ENCODE measurements at regions not wholly inside any gene's neighbourhood (a gene's known extent, or its start where the extent isn't known, plus 50 kb on each side); places are given as distances from the start of the nearest gene placed in this dataset.

DNA sequence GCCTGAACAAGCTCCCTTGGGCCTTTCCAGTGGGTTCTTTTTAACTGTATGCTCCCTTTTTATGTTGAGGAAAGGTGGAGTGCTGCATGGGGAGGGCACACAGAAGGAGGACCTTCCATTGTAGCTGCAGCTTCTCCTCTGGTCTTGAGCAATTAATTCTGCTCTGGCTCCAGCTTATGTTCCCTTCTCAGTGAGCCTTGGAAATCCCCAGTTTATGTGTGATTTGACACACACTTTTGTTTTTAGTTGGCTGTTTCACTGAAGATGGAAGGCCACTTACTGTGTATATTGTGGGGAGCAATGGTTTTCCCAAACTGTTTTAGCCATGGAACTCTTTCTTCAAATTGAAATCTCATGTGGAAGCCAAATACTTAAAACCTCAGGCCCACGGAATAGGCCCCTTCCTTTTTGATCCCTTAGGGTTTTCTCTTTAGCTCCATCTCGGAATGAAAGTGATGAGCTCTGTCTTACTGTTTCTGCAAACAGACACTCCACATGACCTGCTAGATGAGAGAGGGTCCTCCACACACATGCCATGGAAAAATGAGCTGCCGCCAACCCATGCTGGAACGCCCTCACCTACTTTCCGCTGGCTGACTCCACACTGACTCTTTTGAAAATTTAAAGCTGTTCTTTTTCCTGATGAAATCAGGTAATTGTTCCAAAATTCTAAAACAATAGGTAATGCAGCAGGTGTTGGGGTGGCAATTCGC is 280.9 kb upstream of the SIX2 start:
- intact Hi-C loops (cut with micrococcal nuclease), result no loop called here
- POLR2A ChIA-PET, result no interaction called here

DNA sequence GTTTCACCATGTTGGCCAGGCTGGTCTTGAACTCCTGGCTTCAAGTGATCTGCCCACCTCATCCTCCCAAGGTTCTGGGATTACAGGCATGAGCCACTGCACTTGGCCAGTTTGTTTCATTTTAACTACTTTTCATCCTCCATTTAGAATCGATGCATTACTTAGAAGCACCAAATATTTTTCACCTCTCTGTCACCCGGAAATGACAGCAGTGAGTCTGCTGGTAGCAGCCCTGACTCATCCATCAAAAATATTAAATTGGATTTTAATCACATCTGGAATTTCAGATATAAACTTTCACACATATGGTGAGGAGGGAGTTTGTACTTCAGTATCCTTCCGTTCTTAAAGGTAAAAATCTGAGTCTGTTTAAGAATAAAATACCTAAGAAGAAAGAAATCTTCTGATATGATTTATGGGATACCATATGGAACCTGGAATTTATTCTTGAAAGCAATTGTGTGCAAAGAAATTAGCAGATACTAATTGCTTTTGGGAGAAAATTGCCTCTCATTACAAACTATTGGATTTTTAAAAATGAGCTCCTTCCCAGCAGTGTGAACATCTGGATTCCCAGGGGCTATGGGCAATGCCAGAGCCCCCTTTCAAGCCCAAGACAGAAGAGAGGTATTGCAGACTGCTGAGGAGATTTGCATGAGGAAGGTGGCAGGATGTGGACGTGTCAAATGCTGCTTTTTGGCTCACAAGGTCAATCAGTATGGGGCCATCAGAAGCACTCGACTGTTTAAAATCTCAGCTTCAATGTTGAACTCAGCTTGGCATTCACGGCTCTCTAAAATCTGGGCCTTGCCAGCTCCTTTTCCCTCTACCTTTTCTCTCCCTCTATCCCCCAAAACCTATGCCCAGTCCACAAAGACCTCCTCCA is 279.5 kb upstream of the SIX2 start:
- Mint-ChIP-seq H3K27me3 (peaks cover 6% of the 10 kb centered on the region), H3K27ac (no peak overlapping the region), H3K4me3 (no peak overlapping the region), H3K36me3 (ENCODE audit: low read depth) (no peaks in the 10 kb centered on the region), H3K4me1 (no peaks in the 10 kb centered on the region), H3K9me3 (no peaks in the 10 kb centered on the region)
- CTCF ChIA-PET, result no interaction called here
- TF ChIP-seq, protein P1, sequence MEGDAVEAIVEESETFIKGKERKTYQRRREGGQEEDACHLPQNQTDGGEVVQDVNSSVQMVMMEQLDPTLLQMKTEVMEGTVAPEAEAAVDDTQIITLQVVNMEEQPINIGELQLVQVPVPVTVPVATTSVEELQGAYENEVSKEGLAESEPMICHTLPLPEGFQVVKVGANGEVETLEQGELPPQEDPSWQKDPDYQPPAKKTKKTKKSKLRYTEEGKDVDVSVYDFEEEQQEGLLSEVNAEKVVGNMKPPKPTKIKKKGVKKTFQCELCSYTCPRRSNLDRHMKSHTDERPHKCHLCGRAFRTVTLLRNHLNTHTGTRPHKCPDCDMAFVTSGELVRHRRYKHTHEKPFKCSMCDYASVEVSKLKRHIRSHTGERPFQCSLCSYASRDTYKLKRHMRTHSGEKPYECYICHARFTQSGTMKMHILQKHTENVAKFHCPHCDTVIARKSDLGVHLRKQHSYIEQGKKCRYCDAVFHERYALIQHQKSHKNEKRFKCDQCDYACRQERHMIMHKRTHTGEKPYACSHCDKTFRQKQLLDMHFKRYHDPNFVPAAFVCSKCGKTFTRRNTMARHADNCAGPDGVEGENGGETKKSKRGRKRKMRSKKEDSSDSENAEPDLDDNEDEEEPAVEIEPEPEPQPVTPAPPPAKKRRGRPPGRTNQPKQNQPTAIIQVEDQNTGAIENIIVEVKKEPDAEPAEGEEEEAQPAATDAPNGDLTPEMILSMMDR (IDR thresholded peaks at IDR 0.05), result no peak
- DNase-seq (no peak), ATAC-seq (ENCODE audit: low read depth) (no peak)
- POLR2A ChIA-PET, result no interaction called here
- intact Hi-C loops (cut with micrococcal nuclease), result no loop called here

More for the DNA sequence above, 280.9 kb upstream of the SIX2 start:
- H3K9me3 Mint-ChIP-seq, result no peaks in the 10 kb centered on the region
- CTCF ChIA-PET, result no interaction called here
- DNase-seq (no peak), ATAC-seq (ENCODE audit: low read depth) (no peak)
- H3K36me3 Mint-ChIP-seq (ENCODE audit: low read depth), result no peaks in the 10 kb centered on the region
- peaks cover 6% of the 10 kb centered on the region for H3K27me3 Mint-ChIP-seq
- H3K4me3 Mint-ChIP-seq, result no peak overlapping the region
- H3K4me1 Mint-ChIP-seq, result no peaks in the 10 kb centered on the region
- H3K27ac Mint-ChIP-seq, result no peak overlapping the region
- TF ChIP-seq, protein P1 (IDR thresholded peaks at IDR 0.05), result no peak

DNA sequence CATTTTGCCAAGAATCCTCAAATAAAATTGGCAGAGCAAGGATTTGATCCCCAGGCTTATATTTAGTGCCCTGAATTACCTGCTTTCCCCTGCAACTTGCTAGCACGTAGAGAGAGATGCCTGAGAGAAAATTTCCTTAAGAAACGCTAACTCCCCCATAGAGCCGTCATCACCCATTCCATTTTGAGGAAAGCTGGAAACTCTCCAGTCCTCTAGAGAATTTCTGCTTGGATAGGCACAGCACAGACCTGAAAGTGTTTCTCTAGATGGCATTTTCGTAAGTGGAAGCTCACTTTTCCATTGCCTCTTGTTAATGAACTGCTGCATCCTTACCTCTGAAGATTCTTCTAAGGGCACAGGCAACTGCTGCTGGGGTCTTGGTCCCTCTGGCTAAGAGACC is 277.8 kb upstream of the SIX2 start:
- Mint-ChIP-seq H3K9me3 (no peaks in the 10 kb centered on the region), H3K36me3 (ENCODE audit: low read depth) (no peaks in the 10 kb centered on the region), H3K27ac (no peak overlapping the region), H3K4me1 (no peaks in the 10 kb centered on the region), H3K27me3 (peaks cover 6% of the 10 kb centered on the region), H3K4me3 (no peak overlapping the region)
- TF ChIP-seq, protein P1 (IDR thresholded peaks at IDR 0.05), result no peak
- DNase-seq (no peak), ATAC-seq (ENCODE audit: low read depth) (no peak)
- ChIA-PET CTCF (no interaction called here), POLR2A (no interaction called here)
- intact Hi-C loops (cut with micrococcal nuclease), result no loop called here

DNA sequence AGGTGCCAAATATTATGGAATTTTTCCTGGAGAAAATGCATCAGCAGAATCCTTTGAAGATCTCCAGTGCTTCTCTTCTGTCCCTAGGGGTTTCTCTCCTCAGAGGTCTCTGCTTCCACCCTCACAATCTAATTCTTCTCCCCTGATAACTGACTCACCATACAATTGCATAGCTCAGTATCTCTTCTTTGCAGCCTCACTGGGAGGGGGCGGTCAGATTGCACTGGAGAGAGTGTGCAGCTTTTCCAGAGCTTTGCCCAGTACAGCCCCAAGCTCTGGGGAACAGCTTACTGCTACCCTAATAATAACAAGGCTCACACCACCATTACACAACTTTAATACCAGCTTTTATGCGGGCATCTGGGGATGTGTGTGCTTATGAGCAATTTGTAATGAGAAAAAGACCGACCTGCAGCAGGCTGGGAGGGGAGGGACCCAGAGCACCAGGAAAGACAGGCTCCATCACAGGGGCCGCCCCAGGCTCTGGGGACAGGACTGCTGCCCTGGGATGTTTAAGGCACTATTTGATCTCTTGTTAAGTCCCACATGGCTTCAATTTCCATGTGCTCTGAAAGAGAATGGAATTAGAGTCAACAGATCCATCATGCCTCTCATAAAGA is 276.6 kb upstream of the SIX2 start:
- DNase-seq (no peak), ATAC-seq (ENCODE audit: low read depth) (no peak)
- intact Hi-C loops (cut with micrococcal nuclease), result no loop called here
- no peaks in the 10 kb centered on the region for H3K9me3 Mint-ChIP-seq
- CTCF ChIA-PET, result no interaction called here
- H3K4me3 Mint-ChIP-seq, result no peak overlapping the region
- no peaks in the 10 kb centered on the region for H3K36me3 Mint-ChIP-seq (ENCODE audit: low read depth)
- TF ChIP-seq, protein P1 (IDR thresholded peaks at IDR 0.05), result no peak
- H3K4me1 Mint-ChIP-seq, result no peaks in the 10 kb centered on the region
- POLR2A ChIA-PET, result no interaction called here
- H3K27ac Mint-ChIP-seq, result no peak overlapping the region
- H3K27me3 Mint-ChIP-seq, result peaks cover 6% of the 10 kb centered on the region

DNA sequence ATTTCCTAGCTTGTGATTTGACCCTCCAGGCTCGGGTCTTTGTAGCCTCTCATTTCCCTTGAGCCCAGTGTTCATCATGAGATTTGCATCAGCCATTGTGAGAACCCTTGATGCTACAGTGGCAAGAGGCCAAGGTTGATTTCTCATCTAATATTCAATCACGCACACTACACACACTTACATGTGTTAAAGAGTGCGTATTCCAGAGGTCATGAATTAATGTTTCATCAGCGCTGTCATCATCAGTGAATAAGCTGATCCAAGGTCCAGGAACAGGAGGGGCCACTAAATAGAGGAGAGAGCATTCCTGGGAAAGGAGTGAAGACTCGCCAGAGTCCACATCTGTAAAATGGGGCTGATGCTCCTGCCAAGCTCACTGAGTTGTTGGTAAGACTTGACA is 276.1 kb upstream of the SIX2 start:
- Mint-ChIP-seq H3K27me3 (peaks cover 6% of the 10 kb centered on the region), H3K27ac (no peak overlapping the region), H3K4me1 (no peaks in the 10 kb centered on the region), H3K36me3 (ENCODE audit: low read depth) (no peaks in the 10 kb centered on the region), H3K9me3 (no peaks in the 10 kb centered on the region), H3K4me3 (no peak overlapping the region)
- no peak for DNase-seq
- no peak for ATAC-seq (ENCODE audit: low read depth)
- ChIA-PET CTCF (no interaction called here), POLR2A (no interaction called here)
- TF ChIP-seq, protein P1 (IDR thresholded peaks at IDR 0.05), result no peak
- intact Hi-C loops (cut with micrococcal nuclease), result no loop called here
